Coronary artery (tissue), 2 donors: ENCODE measurements at regions not wholly inside any gene's neighbourhood (a gene's known extent, or its start where the extent isn't known, plus 50 kb on each side); places are given as distances from the start of the nearest gene placed in this dataset.

ENCODE experiments used
- DNase-seq: peaks from one replicate; pipeline ENCODE4 v3.0.0-alpha.2; 2017; ENCODE audit warnings: low spot score
- H3K27ac ChIP-seq, 2 donors: fragments of 200-600 bp; sonication (generic); one replicate each; pipeline ENCODE4 v1.5.1; 2016 to 2019
- H3K4me3 ChIP-seq: fragments of 200-600 bp; sonication (generic); 2 replicates; pipeline ENCODE4 v1.5.1; 2016; ENCODE audit warnings: mild to moderate bottlenecking, moderate library complexity
- TF ChIP-seq, protein P1 (sequence below): fragments of 200-600 bp; sonication (generic); IDR thresholded peaks from one replicate; pipeline ENCODE4 v1.5.1; 2019; ENCODE audit warnings: antibody characterized with exemption

DNA sequence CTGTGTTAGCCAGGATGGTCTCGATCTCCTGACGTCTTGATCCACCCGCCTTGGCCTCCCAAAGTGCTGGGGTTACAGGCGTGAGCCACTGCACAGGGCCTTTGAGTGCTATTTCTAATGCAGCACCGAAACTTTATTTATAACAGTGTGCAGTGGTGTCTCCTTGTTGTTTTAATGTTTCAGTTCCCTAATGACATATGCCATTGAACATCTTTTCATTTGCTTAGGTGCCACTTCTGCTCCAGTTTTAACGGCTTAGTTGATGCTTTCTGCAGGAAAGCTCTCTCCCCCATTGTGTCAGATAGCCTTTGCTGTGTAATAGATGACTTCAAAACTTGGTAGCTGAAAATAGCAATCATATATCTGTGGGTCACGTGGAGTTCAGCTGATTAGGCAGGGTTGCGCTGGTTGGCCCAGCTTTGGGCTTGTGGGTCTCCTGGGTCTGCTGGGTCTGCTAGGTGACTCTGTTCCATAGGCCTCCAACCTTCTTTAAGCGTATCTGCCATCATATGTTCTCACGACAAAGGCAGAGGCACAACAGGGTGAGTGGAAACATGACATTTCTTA lies 76.4 kb upstream of the SHISA3 start:
- H3K27ac ChIP-seq, result no peak overlapping the region
- DNase-seq, result no peak
- H3K4me3 ChIP-seq, result no peak overlapping the region
- TF ChIP-seq, protein P1, sequence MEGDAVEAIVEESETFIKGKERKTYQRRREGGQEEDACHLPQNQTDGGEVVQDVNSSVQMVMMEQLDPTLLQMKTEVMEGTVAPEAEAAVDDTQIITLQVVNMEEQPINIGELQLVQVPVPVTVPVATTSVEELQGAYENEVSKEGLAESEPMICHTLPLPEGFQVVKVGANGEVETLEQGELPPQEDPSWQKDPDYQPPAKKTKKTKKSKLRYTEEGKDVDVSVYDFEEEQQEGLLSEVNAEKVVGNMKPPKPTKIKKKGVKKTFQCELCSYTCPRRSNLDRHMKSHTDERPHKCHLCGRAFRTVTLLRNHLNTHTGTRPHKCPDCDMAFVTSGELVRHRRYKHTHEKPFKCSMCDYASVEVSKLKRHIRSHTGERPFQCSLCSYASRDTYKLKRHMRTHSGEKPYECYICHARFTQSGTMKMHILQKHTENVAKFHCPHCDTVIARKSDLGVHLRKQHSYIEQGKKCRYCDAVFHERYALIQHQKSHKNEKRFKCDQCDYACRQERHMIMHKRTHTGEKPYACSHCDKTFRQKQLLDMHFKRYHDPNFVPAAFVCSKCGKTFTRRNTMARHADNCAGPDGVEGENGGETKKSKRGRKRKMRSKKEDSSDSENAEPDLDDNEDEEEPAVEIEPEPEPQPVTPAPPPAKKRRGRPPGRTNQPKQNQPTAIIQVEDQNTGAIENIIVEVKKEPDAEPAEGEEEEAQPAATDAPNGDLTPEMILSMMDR, result no peak

DNA sequence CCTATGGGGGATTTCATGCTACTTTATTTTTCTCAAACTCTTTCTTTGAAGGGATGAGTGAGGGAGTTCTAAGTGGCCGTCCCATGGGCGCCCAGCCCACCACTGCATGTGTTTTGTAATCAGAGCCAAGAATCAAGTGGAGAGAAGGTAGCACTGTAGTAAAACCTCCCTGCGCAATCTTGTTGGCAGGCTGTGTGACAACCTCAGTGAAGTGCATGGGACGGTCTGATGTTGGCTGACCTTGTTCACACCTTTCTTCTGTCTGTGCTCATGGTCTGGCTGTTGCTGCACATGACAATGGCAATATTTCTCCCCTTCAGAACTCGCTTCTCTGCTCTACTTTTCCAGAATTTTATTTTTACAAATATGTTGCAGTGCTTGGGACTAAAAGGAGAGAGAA lies 71.2 kb upstream of the SHISA3 start:
- Histone ChIP-seq H3K27ac (no peak overlapping the region), H3K4me3 (no peak overlapping the region)
- no peak for DNase-seq
- TF ChIP-seq, protein P1, result no peak

DNA sequence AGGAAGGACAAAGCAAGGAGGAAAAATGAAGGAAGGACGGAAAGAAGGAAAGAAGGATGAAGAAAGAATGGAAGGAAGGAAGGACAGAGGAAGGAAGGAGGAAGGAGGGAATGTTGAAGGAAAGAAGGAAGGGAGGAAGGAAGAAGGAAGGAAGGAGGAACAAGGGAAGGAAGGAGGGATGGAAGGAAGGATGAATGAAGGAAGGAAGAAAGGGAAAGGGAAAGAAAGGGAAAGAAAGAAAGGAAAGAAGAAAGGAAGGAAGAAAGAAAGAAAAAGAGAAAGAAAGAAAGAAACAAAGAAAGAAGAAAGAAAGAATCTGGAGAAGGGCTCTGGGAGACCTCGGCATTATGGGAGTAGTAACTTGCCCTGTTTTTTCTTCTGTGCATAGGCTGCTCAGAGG lies 70.8 kb upstream of the SHISA3 start:
- TF ChIP-seq, protein P1, result no peak
- Histone ChIP-seq H3K27ac (no peak overlapping the region), H3K4me3 (no peak overlapping the region)
- DNase-seq, result no peak

DNA sequence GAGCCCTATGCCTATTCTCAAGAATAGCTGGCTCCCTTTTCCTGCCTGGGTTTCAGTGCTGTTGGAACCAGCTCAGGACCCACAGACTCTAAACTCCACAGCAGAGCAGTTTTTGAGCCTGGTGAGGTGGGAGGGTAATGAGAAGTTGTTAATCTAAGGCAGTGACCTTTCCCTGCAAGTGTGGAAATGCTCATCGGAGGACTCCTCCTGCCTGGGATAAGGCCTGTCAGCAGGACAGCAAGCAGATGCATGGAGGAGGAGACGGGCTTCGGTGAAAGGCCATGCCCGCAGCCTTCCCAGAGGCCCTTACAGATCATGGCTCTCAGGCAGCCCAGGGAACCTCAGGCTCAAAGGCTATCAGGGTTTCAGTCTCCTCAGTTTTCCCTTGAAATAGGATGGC lies 70.0 kb upstream of the SHISA3 start:
- TF ChIP-seq, protein P1, result no peak
- no peak for DNase-seq
- H3K27ac ChIP-seq, result no peak overlapping the region

DNA sequence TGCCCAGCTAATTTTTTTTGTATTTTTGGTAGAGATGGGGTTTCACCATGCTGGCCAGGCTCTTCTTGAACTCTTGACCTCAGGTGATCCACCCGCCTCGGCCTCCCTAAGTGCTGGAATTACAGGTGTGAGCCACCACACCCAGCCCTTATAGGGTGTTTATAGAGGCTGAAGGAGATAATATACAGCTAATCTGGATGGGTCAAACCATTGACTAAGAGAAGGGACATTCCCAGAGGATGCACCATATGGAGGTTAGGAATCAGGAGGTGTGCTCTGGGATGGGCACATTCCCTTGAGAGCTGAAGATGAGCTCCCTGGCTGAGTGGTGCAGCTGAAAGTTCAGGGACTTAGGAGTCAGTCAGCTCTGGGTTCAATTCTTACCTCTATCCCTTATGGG lies 68.3 kb upstream of the SHISA3 start:
- no peak for DNase-seq

More for the DNA sequence above, 70.0 kb upstream of the SHISA3 start:
- H3K4me3 ChIP-seq, result no peak overlapping the region

DNA sequence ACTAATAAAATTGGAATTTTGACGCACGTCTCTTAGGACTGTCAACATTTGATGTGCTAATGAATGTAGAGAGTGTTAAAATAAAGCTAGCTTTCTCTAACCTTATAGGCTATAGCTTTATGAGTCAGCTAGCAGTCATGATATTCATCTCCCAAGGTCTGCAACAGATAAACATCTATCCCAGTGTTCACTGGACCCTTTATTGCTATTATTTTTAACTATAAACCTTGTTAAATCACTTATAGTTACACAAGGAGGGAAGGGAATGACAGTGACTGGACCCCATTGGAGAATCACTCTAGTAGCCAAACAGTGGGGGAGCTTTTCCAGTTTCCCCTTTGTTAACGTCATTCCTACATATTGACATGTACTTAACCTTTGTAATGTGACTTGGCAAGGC lies 67.9 kb upstream of the SHISA3 start:
- no peak overlapping the region for H3K4me3 ChIP-seq
- DNase-seq, result no peak
- H3K27ac ChIP-seq, result no peak overlapping the region
- TF ChIP-seq, protein P1, result no peak

More for the DNA sequence above, 68.3 kb upstream of the SHISA3 start:
- TF ChIP-seq, protein P1, result no peak
- Histone ChIP-seq H3K27ac (no peak overlapping the region), H3K4me3 (no peak overlapping the region)

DNA sequence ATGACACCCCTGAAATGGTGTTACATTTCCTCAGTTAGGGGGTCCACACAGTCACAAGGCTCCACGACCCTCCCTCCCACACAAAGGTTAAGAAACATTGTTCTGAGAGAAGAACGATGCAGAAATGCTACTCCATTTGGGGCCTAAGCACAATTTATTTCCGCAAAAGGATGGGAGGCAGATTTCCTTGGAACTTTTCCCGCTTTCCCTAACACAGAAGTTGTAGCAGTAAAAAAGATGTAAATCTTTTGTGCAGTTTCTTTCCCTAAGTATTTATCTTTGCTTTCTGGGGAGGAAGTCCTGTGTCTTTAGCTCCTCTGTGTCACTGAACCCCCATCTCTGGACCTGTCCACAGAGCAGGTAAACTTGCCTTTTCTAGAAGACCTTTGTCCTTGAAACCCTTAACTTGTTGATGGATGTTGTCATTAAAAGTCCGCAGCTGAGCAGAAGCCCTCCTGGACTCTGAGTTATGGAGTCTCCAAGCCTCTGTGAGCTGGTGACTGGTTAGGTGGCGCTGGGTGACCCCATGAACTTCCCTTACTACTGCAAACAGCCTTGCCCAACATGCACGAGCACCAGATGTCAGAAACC lies 67.2 kb upstream of the SHISA3 start:
- no peak overlapping the region for H3K4me3 ChIP-seq
- DNase-seq, result no peak
- H3K27ac ChIP-seq, result no peak overlapping the region
- TF ChIP-seq, protein P1, result no peak
